GM23338 (cell line): ENCODE measurements at regions not wholly inside any gene's neighbourhood (a gene's known extent, or its start where the extent isn't known, plus 50 kb on each side); places are given as distances from the start of the nearest gene placed in this dataset.

Source experiments
- JUNB ChIP-seq: IDR thresholded peaks from one replicate; pipeline ENCODE4 v1.6.1; 2016; ENCODE audit warnings: antibody characterized with exemption; ENCODE audit not compliant: unreplicated experiment
- POLR2AphosphoS5 ChIP-seq: IDR thresholded peaks from 2 replicates; pipeline ENCODE4 v1.6.1; 2016; ENCODE audit warnings: antibody characterized with exemption, low read depth
- TF ChIP-seq, protein P1 (sequence below), 2 experiments: fragments of 200-600 bp in 1 of 2; sonication (generic) in 1 of 2; conservative IDR thresholded peaks; 2 replicates each; pipeline versions ENCODE4 v1.5.1 to v1.6.1; 2016 to 2017; ENCODE audit warnings: antibody characterized with exemption in 2 of 2, low read depth in 2 of 2, mild to moderate bottlenecking in 2 of 2, moderate library complexity in 1 of 2

DNA sequence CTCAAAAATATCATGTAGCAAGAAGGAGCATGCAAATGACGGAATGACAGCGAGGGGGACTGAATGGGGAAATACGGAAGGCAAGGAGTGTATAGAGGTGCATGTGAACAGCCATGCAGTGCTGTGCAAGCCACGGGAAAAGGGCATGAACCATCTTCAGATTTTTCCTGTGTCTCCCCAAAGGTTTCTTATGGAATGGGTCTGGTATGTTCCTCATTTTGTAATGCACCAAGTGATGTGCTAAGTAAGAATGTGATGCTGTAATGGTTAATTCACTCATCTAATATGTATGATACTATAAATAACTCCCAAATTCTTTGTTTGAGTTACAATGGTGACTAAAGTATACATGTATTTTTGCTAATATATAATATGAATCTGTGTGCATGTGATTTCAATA is 99.0 kb upstream of the DAB2 start:
- TF ChIP-seq POLR2AphosphoS5 (no peak), JUNB (no peak)
- TF ChIP-seq, protein P1, sequence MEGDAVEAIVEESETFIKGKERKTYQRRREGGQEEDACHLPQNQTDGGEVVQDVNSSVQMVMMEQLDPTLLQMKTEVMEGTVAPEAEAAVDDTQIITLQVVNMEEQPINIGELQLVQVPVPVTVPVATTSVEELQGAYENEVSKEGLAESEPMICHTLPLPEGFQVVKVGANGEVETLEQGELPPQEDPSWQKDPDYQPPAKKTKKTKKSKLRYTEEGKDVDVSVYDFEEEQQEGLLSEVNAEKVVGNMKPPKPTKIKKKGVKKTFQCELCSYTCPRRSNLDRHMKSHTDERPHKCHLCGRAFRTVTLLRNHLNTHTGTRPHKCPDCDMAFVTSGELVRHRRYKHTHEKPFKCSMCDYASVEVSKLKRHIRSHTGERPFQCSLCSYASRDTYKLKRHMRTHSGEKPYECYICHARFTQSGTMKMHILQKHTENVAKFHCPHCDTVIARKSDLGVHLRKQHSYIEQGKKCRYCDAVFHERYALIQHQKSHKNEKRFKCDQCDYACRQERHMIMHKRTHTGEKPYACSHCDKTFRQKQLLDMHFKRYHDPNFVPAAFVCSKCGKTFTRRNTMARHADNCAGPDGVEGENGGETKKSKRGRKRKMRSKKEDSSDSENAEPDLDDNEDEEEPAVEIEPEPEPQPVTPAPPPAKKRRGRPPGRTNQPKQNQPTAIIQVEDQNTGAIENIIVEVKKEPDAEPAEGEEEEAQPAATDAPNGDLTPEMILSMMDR (conservative IDR thresholded peaks at IDR 0.05; ENCODE audit: low read depth in 2 of 2): no peak
